Choroid plexus epithelial cell (primary cell): ENCODE measurements at regions not wholly inside any gene's neighbourhood (a gene's known extent, or its start where the extent isn't known, plus 50 kb on each side); places are given as distances from the start of the nearest gene placed in this dataset.

ENCODE experiments used
- DNase-seq: peaks from one replicate; pipeline ENCODE4 v3.0.0-alpha.2; 2010; ENCODE audit warnings: low read depth
- H3K4me3 ChIP-seq: 2 replicates; pipeline ENCODE4 v1.5.1; 2011; ENCODE audit warnings: low read depth, mild to moderate bottlenecking, control low read depth, low read length, moderate library complexity
- TF ChIP-seq, protein P1 (sequence below): conservative IDR thresholded peaks from 2 replicates; pipeline ENCODE4 v1.5.1; 2011; ENCODE audit warnings: low read depth, mild to moderate bottlenecking, control low read depth, inconsistent platforms, low read length, moderate library complexity

- TF ChIP-seq, protein P1, sequence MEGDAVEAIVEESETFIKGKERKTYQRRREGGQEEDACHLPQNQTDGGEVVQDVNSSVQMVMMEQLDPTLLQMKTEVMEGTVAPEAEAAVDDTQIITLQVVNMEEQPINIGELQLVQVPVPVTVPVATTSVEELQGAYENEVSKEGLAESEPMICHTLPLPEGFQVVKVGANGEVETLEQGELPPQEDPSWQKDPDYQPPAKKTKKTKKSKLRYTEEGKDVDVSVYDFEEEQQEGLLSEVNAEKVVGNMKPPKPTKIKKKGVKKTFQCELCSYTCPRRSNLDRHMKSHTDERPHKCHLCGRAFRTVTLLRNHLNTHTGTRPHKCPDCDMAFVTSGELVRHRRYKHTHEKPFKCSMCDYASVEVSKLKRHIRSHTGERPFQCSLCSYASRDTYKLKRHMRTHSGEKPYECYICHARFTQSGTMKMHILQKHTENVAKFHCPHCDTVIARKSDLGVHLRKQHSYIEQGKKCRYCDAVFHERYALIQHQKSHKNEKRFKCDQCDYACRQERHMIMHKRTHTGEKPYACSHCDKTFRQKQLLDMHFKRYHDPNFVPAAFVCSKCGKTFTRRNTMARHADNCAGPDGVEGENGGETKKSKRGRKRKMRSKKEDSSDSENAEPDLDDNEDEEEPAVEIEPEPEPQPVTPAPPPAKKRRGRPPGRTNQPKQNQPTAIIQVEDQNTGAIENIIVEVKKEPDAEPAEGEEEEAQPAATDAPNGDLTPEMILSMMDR, result no peak
- H3K4me3 ChIP-seq, result no peak overlapping the region
- no peak for DNase-seq
Observed at GRCh38 chr2:28694364-28694763, 57.3 kb upstream of the PPP1CB start.

DNA sequence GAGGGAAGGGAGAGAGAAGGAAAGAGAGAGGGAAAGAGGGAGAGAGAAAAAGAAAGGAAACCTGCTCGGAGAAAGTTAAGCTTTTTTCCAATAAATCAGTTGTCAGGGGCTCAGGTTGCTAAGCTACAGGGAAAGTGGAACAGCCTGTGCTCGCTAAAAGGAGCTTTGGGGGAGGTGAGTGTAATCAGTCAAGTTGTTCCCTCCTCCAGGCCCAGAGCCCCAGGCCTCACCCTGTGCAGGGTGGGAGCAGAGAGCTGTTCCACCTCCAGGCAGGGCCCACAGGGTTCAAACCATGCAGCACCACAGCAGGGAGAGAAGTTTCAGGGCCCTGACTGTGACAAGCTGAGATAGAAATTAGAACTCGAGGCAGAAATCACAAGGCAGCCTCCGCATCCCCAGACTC is 56.4 kb upstream of the PPP1CB start:
- H3K4me3 ChIP-seq, result no peak overlapping the region
- no peak for DNase-seq
- TF ChIP-seq, protein P1, result no peak

- TF ChIP-seq, protein P1, result no peak
- H3K4me3 ChIP-seq, result no peak overlapping the region
- DNase-seq, result no peak
Observed at GRCh38 chr2:28696261-28696660, 55.4 kb upstream of the PPP1CB start.

DNA sequence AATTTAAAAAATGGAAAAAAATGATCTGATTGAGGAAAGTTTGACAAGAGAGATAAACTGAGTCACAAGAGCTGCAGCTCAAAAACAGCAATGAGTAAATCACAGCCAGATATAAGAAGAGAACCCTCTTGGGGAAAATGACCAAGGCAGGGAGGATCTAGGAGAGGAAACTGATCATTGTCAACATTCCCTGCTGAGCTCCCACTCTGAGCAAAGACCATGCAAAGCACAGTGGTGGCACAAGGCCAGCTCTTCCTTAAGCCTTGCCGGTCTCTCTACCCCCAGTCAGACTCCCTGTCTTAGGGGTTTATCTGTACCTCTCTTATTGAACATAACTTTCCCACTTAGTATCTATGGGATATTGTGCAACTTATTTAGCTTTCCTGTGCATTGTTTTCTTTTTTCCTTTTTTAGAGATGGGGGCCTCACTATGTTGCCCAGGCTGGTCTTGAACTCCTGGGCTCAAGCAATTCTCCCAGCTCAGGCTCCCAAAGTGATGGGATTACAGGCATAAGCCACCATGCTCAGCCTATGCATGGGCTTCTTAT is 54.0 kb upstream of the PPP1CB start:
- H3K4me3 ChIP-seq, result no peak overlapping the region
- TF ChIP-seq, protein P1, result no peak
- DNase-seq, result peak; percentile 47

DNA sequence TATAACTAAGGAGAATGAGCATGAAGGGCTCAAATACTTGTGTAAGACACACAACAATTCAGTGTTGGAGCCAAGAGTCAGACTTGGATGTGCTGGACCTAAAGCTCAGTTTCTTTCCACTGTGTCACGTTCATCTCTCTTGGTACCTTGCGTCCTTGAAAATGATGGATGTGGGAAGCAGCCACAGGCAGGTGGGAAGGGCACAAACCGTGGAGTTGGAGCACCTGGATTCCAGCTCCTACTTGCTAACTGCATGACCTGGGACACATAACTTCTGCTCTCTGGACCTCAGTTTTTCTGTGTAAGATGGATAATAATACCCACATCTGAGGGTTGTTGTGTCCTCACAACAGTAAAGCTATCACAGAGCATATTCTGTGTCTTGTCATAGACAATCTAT is 53.1 kb upstream of the PPP1CB start:
- no peak overlapping the region for H3K4me3 ChIP-seq
- TF ChIP-seq, protein P1, result no peak
- no peak for DNase-seq
